Medulla oblongata (tissue), 1 donor: ENCODE measurements at regions not wholly inside any gene's neighbourhood (a gene's known extent, or its start where the extent isn't known, plus 50 kb on each side); places are given as distances from the start of the nearest gene placed in this dataset.
"Not testable (repeated sequence)": the region's sequence is repeated elsewhere in the genome, so short reads cannot be mapped to it uniquely, and the experiment has no call there.

Source experiments
- DNase-seq: peaks from one replicate; pipeline ENCODE4 v3.0.0-alpha.2; 2015; ENCODE audit errors: extremely low spot score

DNA sequence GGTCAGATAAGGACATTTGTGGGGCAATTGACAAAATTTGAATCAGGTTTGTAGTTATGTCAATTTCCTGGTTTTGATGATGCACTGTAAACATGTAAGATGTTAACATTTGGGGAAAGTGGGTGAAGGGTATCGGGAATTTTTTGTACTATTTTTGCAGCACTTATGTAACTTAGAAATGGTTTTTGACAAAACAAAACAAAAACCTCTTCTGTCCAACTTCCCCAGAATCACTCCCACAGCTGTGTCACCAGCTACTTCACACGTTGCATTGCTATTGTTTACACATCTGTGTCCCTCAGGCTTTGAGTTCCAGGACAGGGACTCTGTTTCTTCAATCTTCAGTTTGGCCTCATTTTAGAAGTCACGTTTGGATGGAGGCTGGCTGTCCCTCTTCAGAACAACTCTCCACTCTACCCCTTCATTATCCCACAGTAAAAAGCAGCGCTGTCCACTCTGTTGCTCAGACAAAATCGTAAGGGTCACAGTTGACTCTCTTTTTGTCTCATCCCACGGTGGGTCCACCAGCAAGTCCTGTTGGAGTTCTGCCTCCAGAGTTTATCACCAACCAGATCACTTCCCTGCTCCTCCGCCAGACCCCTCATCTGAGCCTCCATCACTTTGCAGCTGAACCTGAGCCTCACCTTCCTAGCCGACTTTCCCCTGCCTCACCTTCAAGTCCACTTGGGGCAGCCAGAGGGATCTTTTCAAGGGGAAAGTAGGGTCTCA, 63.2 kb downstream of the NENF start:
- DNase-seq, result no peak

DNA sequence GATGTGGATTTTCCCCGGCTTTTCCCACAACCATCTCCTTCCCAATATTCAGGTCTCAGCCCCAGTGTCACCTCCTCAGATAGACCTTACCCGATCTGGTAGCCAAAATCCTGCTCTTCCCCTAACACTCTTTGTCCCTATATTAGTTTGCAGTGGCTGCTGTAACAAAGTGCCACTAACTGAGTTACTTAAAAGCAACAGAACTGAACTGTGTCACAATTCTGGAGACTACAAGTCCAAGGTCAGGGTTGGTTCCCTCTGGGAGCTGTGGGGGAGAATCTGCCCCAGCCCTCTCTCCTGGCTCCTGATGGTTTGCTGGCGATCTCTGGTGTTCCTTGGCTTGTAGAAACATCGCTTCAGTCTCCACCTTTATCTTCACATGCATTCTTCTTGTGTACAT, 64.0 kb downstream of the NENF start:
- no peak for DNase-seq

DNA sequence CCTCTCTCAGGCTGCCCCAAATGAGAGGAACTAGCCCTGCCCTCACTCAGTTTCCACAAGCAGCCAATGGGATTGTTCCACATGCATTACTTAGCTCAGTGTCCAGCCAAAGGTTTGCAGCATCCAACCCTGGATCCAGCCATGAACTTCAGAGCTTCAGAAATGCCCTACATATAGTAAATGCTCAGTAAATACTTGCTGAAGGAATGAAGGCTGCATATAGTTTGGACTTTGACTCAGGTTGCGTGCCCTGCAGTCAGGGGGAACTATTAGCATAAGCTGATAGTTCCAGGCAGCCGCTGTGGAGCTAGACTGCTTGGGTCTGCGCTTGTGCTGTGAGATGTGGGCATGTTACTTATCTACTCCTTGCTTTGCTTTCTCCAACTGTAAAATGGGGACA, 64.8 kb downstream of the NENF start:
- DNase-seq, result no peak

DNA sequence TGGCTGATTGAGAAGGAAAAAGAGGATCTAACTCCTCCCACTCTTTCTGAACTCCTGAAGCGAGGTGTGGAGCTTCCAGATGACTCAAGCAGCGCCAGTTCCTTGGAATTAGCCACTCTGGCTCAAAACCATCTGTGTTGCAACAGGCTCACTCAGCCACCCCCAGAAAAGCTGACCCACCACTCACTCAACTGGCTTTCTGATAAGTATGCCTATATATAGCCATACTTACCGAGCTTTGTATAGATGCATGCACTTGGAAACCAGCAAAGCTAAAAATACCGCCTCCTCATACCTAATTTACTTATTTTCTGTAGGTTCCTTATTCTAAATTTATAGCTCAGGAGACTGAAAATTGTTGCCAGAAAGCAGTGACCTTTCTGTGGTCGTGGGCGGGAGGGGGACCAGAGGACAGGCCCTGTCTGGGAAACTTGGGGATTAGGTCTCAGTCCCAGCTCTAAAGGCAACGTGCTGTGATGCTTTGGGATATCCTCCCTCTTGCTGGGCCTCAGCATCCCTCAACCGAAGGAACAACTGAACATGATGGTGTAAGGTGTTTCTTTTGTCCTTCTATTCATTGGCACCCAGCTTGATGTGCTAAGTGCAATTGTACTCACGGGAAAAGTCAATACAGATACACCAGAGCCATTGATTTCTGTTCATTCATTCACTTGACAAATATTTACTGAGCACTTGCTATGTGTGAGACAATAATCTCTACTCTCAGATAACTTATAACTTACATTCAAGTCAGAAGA, 65.7 kb downstream of the NENF start:
- no peak for DNase-seq

DNA sequence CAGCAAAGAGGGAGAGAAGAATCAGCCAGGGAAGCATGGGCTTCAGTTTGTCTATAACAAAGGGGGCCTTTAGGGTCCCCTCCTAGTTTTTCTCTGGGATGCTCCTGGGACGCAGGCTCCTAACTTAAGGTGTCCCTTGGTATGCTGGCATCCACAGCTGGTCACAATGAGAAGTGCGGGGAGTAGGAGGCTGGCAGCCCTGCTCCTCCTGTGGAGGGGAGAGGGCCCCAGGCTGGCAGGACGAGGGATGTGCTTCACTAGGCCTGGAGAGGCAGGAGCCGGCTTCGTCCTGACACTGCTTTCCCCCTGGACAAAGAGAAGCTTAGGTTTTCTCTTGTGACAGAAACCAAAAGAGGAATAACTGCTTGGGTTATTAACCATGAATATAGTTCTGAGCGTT, 67.6 kb downstream of the NENF start:
- DNase-seq, result no peak

DNA sequence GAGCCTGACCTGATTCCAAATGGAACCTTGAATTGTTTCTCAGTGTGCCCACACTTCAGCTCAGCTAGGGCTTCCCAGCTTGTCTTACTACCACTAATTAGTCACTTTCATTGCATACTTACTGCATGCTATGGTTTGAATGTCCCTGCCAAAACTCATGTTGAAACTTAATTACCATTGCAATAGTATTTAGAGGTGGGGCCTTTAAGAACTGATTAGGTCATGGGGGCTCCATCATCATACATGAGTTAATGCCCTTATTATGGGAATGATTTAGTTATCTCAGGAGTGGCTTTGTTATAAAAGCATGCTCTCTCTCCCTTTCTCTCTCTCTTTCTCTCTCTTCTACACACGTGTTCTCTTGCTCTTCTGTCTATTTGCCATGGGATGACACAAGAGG, 68.3 kb downstream of the NENF start:
- no peak for DNase-seq

DNA sequence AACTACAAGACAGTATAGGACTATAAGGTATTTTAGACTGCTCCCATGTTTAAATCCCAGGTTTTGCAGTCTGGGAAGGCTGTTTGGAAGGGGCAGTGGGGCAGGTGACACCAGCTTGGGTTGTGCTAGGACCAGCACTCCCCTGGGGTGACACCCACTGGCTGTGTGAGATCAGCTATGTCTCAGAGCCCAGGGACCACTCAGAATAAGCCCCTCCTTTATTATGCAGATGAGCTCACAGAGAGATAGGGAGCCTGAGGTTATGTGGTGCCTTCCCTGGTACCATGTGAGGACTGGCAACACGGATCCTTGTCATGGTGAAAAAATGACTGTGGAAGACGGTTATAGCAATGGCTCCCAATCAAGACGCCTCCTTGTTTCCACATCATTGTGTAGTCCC, 71.0 kb downstream of the NENF start:
- DNase-seq, result no peak

DNA sequence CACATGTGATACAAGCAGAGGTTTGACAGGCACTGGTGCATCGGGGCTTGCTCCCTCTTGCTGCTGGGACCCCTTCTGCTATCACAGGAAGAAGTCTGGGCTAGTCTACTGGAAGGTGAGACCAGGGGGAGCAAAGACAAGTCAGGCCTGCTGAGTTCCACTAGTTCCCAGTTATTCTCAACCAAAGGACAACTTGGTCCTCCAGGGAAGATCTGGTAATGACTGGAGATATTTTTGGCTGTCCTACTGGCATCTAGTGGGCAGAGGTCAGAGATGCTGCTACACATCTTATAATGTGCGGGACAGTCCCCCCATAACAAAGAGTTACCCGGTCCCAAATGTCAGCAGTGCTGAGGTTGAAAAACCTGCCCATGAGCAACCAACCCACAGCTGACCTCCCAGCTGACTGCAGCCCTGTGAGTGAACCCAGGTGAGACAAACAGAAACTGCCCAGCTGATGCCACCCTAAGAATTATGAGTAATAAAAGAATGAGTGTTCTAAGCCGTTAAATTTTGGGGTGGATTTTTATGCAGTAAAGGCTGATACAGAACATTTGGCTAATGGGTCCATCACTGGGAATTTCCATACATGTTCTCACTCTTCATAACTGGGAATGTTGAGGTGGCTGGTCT, 71.6 kb downstream of the NENF start:
- DNase-seq, result no peak

DNA sequence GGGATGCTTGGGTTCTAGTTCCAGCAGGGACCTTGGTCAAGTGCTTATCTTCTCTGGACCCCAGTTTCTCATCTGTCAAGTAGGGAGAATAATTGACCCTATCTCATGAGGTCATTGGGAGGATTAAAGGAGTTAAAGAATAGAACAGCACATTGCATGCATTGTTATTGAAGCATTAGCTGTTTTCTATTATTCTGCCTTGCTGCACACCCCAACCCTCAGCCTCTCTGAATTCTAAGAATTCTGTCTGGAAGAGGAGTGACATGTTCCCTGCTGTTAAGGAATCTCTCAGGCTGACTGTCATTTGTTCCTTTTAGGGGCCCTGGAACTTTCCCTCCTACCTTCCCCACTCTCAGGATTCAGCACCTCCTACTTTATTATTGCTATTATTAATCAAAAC, 73.9 kb downstream of the NENF start:
- DNase-seq, result no peak

DNA sequence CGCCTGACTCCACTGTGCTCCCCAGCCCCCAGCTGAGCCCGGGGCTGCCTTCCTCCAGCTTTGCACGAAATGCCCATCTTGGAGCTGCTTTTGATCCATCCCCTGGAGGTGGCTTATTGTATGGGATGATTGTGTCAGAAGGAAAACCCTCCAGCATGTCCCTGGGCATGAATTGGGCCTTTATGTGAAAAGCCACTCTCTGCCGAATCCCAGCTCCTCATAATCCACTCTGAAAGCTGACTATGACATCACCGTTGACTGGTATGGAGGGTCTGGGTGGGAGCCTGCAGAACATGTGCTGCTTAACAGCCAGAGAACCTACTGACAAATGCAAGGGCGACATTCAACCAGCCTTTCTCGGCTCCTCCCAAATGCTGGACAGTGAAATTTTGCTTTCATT, 74.6 kb downstream of the NENF start:
- DNase-seq, result peak; percentile 22

DNA sequence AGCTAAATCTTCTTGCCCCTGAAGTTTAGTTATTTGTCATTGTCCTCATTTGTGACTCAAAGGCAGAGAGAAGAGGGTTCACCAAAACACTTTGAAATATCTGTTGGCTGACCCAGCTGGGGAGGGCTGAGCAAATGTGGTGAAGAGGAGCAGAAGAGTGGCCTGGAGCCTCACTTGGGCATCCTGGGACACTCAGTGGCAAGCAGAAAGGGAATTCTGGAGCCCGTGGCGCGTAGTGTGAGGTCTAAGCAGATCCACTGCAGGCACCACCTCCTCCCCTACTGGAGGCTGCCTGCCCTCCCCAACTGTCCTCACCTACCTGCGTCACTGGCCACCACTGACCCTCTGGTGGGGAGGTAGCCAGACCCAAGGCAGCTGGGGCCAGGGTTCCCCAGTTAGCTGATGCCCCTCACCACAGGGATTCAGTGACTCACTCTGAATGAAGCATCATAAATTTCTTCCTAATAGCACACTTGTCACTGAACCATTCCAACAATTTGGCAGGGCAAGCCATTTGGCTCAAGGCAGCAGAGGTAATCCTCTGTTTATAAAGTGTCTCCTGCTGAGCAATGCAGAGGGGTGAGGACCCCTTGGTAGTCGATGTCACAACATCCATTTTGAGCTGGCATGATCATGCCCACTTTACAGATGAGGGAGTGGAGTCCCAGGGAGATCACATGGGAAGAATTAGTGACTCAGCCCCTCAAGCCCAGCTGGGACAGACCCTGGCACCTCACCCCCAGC, 80.3 kb downstream of the NENF start:
- DNase-seq, result no peak

- DNase-seq, result no peak
These were observed 80.9 kb downstream of the NENF start for GRCh38 chr1:212513586-212513985.

- DNase-seq, result peak; percentile 26
These were observed 81.4 kb downstream of the NENF start for GRCh38 chr1:212514056-212514614.

DNA sequence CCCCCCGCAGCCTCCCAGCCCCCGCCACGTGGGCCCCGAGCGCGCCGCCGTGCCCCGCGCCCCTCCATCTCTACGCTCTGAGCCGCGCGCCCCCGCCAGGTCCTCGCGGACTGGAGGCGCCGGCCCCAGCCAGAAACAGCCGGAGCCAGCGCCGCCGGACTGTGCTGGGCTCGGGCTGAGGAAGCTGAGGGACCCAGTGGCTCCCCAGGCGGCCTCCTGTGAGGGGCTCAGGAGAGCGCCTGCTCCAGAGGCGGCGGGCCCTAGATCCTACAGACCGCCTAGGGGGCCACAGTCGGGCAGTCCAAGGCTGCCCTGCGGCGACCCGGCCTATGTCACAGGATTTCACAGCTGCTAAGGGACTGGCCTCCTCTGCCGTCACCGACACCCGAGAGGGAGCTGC, 82.1 kb downstream of the NENF start:
- no peak for DNase-seq

- no peak for DNase-seq
These were observed 82.6 kb downstream of the NENF start for GRCh38 chr1:212515329-212515760.

DNA sequence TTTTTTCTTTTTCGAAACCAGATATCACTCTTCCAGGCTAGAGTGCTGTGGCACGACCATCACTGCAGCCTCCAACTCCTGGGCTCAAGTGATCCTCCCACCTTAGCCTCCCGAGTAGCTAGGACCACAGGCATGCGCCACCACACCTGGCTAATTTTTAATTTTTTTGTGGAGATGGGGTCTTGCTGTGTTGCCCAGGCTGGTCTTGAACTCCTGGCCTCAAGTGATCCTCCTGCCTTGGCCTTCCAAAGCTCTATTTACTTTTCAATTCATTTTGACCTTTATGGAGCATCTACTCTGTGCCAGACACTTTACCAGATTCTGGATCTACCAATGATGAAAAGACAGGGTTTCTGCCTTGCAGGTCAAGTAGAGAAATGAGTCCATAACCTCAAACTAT, 83.3 kb downstream of the NENF start:
- not testable (repeated sequence) for DNase-seq

- DNase-seq, result no peak
These were observed 85.7 kb downstream of the NENF start for GRCh38 chr1:212518188-212519054.

GRCh38 chr1:212519131-212519530, 86.4 kb downstream of the NENF start:
- no peak for DNase-seq

- DNase-seq, result no peak
These were observed 87.6 kb downstream of the NENF start for GRCh38 chr1:212520299-212520698.

GRCh38 chr1:212520746-212521145, 87.8 kb upstream of the ATF3 start:
- DNase-seq, result no peak
